Endometrial microvascular endothelial cells (primary cell): ENCODE measurements at regions not wholly inside any gene's neighbourhood (a gene's known extent, or its start where the extent isn't known, plus 50 kb on each side); places are given as distances from the start of the nearest gene placed in this dataset.

Experiments
- in situ Hi-C: cut with HindIII; loops from 2 replicates; pipeline ENCODE4 v1.10.0; 2017; ENCODE audit warnings: low sequenced_read_pairs, low pct_unique_long_range_greater_than_20kb; ENCODE audit errors: inconsistent ontology term

DNA sequence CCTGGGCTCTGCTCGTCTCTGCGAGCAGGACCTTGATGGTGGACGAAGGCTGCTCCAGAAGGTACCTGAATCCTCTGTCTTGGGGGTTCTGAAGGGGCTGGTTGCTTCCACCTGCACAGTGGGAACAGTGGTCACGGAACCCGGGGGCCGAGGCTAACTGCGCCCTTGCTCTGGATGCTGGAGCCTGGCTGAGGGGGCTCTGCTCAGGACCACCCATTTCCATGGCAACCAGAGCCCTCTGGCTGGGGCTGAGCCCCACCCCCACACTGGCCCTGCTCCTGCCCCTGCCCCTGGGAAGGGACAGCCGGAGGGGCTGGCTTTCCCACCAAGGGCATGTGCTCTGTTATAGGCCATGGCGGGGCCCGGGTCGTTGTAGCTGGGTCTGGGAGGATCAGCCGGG, 462.3 kb downstream of the PTPRU start:
- in situ Hi-C loops = loop anchor here (10.0 to 25.0 kb wide), 2 partner anchors 96 to 461 kb away; partner anchors contain the start of genes MECR and PTPRU

GRCh38 chr1:29698033-29698432, 461.7 kb downstream of the PTPRU start:
- in situ Hi-C loops = loop anchor here (10.0 to 25.0 kb wide), 2 partner anchors 97 to 461 kb away; partner anchors contain the start of genes MECR and PTPRU

DNA sequence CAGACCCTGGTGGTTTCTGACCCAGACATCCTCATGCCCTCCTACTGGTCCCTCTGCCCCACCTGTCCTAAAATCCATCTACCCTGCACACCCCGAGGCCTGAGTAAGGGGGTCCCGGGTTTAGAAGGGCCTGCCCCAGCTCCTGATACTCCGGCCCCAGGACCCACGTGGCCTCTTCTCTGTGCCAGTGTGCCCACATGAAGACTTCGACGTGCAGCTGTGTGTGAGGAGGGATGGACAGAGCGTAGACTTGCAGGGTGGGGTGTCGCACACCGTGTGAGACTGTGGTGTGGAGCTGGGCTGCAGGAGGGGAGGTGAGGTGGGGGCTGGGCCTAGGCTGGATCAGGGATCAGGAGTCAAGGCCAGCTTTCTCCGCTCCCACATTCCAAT, 461.1 kb downstream of the PTPRU start:
- in situ Hi-C loops = loop anchor here (10.0 to 25.0 kb wide), 2 partner anchors 97 to 460 kb away; partner anchors contain the start of genes MECR and PTPRU

- in situ Hi-C loops = loop anchor here (10.0 to 25.0 kb wide), 2 partner anchors 98 to 460 kb away; partner anchors contain the start of genes MECR and PTPRU
These were observed 460.5 kb downstream of the PTPRU start for GRCh38 chr1:29696656-29697390.

- in situ Hi-C loops = loop anchor here (10.0 to 25.0 kb wide), 2 partner anchors 99 to 459 kb away; partner anchors contain the start of genes MECR and PTPRU
These were observed 459.5 kb downstream of the PTPRU start for GRCh38 chr1:29695803-29696202.

DNA sequence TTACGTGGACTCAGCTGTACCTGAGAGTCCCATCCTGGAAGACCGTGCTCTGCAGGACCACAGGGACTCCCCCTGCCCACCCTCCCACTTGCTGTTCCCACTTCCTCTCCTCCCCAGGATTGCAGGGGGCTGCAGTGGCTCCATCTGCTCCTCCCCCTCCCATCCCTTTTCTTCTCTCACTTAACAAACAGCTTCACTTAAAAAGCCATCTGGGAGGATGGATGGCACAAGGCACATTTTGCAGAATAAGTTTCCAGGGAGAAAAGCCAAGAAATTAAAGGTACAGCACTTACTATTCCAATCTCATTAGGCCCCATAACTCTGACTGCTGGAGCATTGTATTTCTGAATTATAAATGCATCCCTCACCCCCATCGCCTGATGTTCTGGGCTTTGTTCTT, 458.7 kb downstream of the PTPRU start:
- in situ Hi-C loops = loop anchor here (10.0 to 25.0 kb wide), 2 partner anchors 100 to 458 kb away; partner anchors contain the start of genes MECR and PTPRU

DNA sequence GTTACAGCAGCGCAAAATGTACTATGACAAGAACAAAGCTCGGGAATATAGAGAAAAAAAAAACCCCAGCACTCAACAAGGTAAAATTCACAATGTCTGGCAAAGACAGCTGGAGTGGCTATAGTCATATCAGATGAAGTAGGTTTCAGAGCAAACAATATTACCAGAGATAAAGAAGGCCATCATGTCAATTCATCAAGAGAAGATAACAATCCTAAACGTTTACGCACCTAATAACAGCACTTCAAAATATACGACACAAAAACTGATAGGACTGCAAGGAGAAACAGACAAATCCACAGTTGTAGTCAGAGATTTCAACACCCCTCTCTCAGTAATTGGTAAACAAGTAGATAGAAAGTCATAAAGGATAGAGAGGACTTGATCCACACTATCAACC, 455.2 kb downstream of the PTPRU start:
- in situ Hi-C loops = loop anchor here (10.0 to 25.0 kb wide), 2 partner anchors 103 to 454 kb away; partner anchors contain the start of genes MECR and PTPRU

DNA sequence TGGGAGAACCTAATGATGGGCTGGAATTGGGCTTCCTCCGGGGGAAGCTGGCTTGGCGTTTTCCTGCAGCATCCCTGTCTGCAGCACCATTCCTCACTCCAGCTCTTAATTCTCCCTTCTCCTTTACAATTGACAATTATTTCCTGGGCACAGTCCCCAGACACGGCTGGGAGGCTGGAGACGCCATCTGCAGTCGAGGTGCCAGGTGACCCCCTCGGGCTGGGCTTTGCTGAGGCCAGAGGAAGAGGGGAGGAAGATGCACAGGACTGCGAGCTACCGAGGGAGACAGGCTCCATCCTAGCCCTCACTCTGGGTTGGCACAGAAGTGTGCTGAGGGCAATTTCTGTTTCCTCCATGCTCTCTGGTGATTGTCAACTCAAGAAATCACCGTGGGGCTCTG, 453.8 kb downstream of the PTPRU start:
- in situ Hi-C loops = loop anchor here (10.0 to 25.0 kb wide), 2 partner anchors 105 to 453 kb away; partner anchors contain the start of genes MECR and PTPRU

- in situ Hi-C loops = loop anchor here (10.0 to 25.0 kb wide), 2 partner anchors 105 to 452 kb away; partner anchors contain the start of genes MECR and PTPRU
These were observed 453.2 kb downstream of the PTPRU start for GRCh38 chr1:29689372-29690030.

DNA sequence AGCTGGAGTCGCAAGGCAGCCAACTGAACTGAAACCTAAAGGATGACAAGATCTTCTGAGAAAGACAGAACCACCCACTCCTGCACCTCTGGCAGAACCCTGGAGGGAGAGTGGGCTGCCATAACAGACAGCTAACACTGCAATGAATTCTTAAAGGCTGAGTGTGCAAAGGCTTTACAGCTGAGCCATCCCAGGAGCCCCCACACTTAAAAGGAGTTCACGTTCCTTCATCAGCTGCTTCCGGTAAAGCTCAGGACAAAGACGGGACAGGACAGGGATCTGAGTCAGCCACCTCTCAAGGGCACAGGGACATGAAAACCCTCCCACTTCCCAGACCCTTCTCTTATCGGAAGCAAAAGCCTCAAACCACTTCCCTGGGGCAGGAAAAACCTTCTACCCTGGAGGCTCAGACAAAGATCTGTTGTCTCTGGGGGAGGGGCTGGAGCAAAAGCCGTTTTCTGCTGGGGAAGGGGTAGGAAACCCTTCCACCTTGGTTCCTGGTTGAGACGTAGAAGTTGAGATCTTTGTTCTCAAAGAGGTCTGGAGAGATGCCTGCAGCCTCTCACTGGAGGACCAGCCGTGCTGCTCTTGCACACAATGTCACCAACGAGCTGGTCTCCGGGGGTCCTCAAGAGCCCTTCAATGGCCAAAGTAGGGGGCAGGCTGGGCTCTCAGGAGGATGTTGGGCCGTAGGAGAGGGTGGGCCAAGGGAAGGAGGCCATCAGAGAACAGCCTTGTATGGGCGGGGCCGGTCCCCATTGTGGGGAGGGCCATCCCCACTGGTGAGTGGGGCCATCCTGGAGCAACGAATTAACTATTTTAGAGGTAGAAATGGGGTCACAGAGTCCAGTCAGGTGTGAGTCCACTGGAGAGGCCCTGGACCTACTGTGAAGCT, 452.4 kb downstream of the PTPRU start:
- in situ Hi-C loops = loop anchor here (25.0 kb wide), 1 partner anchor 451 kb away; the partner anchor contains the start of genes MECR and PTPRU

- in situ Hi-C loops = loop anchor here (25.0 kb wide), 1 partner anchor 450 kb away; the partner anchor contains the start of genes MECR and PTPRU
These were observed 451.4 kb downstream of the PTPRU start for GRCh38 chr1:29687601-29688244.

- in situ Hi-C loops = loop anchor here (25.0 kb wide), 1 partner anchor 450 kb away; the partner anchor contains the start of genes MECR and PTPRU
These were observed 450.8 kb downstream of the PTPRU start for GRCh38 chr1:29687166-29687565.

DNA sequence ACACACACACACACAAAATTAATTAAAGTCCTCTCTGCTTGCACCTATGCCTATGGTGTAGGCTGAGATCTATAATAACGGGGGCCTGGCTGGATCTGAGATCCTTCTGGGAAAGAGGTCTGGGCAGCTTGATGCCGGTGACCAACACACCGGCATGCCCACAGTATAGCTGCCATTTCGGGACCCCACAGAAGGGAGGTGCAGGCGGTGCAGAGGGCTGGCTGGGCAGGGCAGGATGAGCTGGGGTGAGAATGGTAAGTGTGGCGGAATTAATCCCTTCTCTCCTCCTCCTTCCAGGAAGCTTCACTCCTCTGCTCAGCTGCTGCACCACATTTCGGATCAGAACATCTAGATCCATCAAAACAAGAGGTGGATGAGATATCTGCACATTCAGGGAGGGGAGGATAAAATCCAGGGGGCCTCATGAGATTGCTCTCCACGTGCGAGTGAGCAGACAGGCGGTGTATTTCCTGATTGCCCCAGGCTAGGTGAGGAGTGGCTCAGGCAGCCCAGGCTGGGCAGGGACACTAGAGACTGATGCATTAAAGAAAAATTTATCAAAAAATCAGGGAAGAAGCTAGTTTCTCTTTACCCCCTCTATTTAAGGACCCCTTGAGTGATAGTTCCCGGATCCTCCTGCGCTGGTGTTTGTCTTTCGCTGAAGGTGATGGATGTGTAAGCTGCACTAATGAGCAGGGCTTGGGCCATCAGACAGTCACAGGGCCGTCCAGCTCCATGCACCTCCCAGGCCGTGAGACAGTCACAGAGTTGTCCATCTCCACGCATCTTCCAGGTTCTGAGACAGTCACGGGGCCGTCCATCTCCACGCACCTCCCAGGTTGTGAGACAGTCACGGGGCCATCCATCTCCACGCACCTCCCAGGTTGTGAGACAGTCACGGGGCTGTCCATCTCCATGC, 449.9 kb downstream of the PTPRU start:
- in situ Hi-C loops = loop anchor here (25.0 kb wide), 1 partner anchor 449 kb away; the partner anchor contains the start of genes MECR and PTPRU

DNA sequence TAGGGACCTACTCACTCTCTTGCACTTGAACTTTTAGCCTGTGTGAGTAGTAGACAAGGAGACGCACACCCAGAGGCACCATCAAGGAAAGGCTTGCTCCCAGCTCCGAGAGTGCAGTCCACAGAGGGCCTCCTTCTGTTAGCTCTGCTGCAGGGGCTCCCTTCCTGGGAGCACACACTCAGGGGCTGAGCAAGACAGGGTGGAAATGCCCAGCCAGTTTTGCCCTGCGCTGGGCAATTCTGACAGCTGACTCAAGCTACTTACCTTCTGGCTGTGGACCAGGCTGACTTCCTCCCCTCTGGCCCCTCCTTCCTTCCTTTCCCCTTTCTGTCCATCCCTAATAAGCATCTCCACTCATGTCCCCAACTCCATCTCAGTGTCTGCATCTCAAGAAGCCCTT, 449.1 kb downstream of the PTPRU start:
- in situ Hi-C loops = loop anchor here (25.0 kb wide), 1 partner anchor 448 kb away; the partner anchor contains the start of genes MECR and PTPRU

DNA sequence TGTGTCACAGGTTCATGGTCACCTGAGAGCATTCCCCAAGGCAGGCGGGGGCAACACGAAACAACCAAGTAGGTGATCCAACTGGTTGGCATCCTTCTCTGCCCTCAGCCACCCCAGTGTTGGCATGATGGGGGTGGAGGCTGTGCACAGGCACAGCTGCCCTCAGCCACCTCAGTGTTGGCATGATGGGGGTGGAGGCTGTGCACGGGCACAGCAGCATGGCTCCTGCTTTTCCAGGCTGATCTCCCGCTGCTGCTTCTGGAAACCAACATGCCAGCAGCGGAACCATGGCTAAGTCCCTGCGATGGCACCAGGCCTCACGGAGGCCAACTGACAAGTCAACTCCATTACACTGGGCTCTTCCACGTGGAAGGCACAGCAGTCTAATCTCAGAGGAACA, 447.8 kb downstream of the PTPRU start:
- in situ Hi-C loops = loop anchor here (25.0 kb wide), 1 partner anchor 447 kb away; the partner anchor contains the start of genes MECR and PTPRU

- in situ Hi-C loops = loop anchor here (25.0 kb wide), 1 partner anchor 446 kb away; the partner anchor contains the start of genes MECR and PTPRU
These were observed 447.1 kb downstream of the PTPRU start for GRCh38 chr1:29683472-29683871.

DNA sequence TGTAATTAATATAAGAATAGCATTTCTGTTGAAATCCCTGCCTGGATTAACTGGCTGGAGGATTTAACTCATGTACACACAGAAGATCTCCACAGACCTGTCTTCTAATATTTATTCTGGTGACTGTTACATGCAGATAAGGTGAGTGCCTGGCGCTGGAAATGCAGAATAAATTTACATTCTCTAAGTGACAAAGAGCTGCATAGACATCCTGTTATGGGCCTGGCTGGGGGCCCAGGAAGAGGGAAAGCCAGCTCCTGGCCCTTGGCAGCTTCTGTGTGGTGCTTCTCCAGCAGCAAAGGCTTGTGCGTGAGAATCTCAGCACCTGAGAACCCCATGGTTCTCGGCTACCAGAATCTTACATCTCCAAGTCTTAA, 446.6 kb downstream of the PTPRU start:
- in situ Hi-C loops = loop anchor here (25.0 kb wide), 1 partner anchor 446 kb away; the partner anchor contains the start of genes MECR and PTPRU
